SW 1271 (cell line): ENCODE measurements at regions not wholly inside any gene's neighbourhood (a gene's known extent, or its start where the extent isn't known, plus 50 kb on each side); places are given as distances from the start of the nearest gene placed in this dataset.
"Not testable (repeated sequence)": the region's sequence is repeated elsewhere in the genome, so short reads cannot be mapped to it uniquely, and the experiment has no call there.

ENCODE experiments used
- DNase-seq, 2 experiments: peaks; one replicate each; lab custom pipeline; 2025; lab: John Stamatoyannopoulos, UW

GRCh38 chr2:235105821-235106359 lies 154.1 kb downstream of the SH3BP4 start:
- no peak for DNase-seq

DNA sequence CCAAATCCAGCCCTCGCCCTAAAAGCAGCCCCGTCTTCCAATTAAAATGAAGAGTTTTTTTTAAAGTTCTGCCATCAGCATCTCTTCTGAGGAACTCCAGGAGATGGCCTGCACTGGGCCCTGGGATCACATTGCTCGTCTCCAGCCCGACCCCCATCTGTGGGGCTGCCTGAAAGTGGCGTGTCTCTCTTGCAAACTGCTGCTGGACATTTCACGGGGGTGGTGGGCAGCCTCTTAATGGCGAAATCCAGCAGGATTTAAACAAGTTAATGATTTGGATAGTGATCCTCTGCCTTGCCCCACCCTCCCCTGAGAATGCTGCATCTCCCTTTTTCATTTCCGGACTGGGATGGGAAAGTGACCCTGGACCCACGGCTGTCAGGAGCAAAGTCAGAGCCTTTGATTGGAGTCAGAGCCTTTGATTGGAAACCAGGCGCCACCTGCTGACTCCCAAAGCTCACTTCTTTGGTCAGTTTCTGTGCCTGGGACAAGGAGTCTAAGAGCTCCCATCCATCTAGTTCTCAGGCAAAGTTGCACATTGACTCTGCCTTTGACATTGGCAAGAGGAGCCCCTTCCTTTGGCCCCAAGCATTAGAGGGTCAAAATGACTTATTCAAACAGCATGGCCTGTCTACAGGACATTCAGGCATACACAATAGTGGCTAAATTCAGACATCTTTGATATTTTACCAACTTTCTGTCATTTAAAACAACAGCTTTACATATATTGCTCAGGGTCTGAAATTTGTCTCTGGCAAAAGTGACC lies 155.2 kb downstream of the SH3BP4 start:
- DNase-seq: peak; percentile 31 to 58

DNA sequence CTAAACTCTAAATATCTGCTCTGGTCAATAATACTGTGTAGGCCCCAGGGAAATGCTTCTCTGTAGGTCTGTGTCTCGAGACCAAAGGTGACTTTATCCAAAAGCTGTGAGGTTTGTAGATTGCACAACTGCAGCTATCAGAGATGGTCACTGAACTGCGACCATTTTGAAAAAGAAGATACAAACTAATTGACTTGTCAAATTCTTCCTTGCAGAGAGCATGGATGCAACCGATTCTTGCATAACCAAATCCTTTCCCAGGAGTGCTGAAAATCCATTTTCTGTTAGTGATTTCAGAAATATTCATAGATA lies 155.8 kb downstream of the SH3BP4 start:
- no peak for DNase-seq

- not testable (repeated sequence) for DNase-seq
These were observed 157.7 kb downstream of the SH3BP4 start for GRCh38 chr2:235109561-235109960.

DNA sequence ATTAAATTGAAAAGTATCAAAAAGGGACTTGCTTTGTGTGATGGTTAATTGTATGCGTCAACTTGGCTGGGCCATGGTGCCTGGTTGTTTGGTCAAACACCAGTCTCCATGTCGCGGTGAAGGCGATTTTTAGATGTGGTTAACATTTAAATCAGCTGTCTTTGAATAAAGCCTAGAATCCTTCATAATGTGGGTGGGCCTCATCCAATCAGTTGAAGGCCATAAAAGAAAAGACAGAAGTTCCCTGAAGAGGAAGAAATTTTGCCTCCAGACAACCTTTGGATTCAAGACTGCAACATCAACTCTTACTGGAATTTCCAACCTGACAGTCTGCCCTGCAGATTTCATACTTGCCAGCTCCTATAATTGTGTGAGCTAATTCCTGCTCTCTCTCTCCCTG lies 160.5 kb downstream of the SH3BP4 start:
- DNase-seq: no peak

GRCh38 chr2:235113854-235114253 lies 162.0 kb downstream of the SH3BP4 start:
- no peak for DNase-seq

DNA sequence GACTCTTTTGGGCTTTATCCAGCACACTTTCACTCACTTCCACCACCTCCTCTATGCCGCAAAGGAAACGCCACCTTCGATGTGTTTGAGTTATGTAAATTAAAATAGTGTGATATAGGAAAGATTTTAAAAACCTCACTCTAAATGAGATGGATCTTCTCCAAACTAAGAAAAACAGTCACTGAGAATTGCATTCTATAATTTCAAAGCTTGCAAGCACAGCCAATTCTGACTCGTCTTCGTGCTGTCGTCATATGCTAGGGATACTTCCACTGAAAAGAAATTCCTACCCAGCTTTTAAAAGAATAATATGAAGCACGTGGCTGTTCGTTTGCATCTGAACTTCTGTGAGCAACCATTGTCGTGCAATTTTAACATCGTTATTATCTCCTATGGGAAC lies 162.5 kb downstream of the SH3BP4 start:
- no peak for DNase-seq

- DNase-seq: no peak
These were observed 163.7 kb downstream of the SH3BP4 start for GRCh38 chr2:235115521-235115920.

- peak; percentile 7 to 45 for DNase-seq
These were observed 165.2 kb downstream of the SH3BP4 start for GRCh38 chr2:235116885-235117492.

GRCh38 chr2:235126768-235127167 lies 175.0 kb downstream of the SH3BP4 start:
- DNase-seq: no peak

GRCh38 chr2:235127931-235128330 lies 176.1 kb downstream of the SH3BP4 start:
- DNase-seq: no peak

DNA sequence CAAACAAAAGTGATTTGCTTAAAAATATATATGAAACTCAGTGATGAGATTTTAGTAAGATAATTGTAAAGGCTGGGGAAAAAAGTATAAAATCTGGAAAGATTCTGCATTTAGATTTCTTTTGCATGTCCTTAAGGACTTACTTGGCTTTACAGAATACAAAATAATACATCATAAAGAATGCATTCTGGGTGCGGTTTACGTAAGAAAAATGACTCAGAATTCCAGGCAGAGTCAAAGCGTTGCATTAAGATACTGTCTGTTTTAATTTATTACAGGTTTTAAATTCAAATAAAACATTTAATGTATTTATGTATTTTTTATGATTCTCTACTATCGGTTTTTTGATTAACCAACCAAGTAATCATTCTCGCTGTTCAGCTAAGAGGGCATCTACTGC lies 178.0 kb downstream of the SH3BP4 start:
- DNase-seq: no peak

- DNase-seq: no peak
These were observed 179.8 kb downstream of the SH3BP4 start for GRCh38 chr2:235131334-235132305.

DNA sequence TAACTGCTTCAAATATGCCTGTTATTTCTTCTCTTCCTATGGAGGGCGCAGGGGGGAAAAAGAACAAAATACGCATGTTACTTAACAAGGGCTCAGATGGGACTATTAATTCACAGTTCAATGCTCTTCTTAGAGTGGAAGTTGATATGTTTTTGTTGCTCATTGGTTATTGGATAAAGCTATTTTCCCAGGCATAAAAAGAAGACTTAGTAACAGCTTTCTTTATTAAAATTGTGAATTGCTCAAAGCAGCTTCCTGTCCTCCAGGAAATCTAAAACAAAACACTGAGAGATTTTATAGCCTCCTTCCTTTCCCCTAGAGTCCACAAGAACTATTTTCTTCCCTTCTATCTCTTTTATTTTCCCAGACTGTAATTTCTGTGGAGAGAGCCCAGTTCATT lies 180.8 kb downstream of the SH3BP4 start:
- DNase-seq: no peak

- no peak for DNase-seq
These were observed 182.0 kb downstream of the SH3BP4 start for GRCh38 chr2:235133837-235134236.

DNA sequence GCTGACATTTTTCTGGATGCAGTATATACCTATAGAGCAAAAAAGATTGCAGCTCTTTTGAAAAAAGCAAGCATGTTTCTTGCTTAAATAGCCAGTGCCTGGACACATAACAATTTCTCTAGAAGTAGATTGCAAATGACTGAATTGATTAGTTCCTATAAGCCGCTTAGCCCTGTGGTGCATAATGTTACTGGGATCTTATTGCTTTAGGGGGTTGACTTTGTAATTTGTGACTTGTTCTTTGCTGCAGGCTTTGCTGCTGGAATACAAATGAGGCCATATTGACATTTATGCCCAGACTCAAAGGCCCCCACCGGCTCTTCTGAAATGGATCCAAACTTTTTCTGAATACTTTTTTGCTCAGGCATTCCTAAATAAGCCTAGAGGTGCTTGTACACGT lies 182.6 kb downstream of the SH3BP4 start:
- no peak for DNase-seq

- no peak for DNase-seq
These were observed 183.6 kb downstream of the SH3BP4 start for GRCh38 chr2:235135195-235135965.

DNA sequence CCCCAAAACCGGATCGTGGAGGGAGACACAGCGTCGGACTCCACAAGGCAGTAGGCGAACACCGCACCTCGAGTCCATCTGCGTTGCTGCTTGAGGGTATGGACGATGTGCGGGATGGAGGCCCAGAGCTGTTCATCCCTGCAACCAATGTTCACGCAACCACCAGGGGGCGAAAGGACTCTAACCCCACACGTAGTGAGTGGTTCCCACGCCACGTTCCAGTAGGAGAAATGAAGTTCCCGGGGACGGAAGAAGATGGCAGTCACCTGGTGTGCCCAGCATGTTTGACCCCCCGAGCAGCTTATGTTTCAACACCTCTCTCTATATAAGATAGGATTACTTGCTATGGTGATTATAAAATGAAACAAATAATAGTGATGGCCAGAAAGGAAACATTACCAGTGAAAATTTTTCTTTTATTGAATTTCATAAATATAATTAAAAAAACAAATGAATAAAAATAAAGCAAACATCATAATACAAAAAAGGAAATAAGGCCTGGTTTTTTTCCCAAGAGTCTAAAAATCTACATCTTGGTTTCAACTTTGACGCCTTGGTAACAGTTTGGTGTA lies 184.3 kb downstream of the SH3BP4 start:
- DNase-seq: peak; percentile 70 to 71

- no peak for DNase-seq
These were observed 186.5 kb downstream of the SH3BP4 start for GRCh38 chr2:235138339-235138738.

DNA sequence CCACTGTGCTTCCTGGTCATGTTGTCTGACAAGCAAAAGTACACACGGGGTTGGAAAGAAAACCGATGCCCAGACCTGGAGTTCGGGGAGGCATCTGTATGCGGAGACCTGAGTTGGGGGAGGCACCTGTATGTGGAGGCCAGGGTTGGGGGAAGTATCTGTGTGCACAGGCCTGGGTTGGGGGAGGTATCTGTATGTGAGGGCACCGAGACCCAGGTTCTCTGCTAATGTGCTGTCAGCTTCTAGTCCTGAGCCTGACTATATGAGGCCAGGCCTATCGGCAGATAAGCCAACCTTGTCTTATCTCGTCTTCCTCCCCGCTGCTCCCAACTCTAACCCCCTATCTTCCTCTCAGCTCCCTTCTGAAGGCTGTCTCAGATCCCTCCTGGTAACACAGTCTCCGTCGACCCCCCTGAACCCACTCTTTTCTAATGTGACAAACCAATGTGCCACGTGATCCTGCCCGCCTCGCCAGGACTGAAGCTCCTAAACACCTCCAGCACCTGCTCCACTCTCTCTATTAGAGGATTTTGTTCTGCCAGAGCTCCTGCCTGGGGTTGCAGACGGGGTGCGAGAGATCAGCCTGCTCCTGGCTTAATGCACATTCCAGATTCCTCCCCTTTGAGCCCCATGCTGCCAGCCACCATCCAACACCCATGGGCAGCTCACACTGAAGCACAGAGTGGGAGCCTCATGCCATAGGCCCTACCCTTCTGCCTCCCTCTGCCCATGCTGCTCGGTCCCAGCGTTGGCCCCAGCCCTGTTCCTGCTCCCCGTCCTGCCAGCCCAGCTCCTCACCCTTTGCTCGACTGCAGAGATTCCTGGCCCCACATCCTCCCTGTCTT lies 188.4 kb downstream of the SH3BP4 start:
- DNase-seq: no peak

GRCh38 chr2:235140801-235141081 lies 188.9 kb downstream of the SH3BP4 start:
- DNase-seq: no peak
